C4-2B (cell line): ENCODE measurements at regions not wholly inside any gene's neighbourhood (a gene's known extent, or its start where the extent isn't known, plus 50 kb on each side); places are given as distances from the start of the nearest gene placed in this dataset.

Experiments
- H3K27ac ChIP-seq: fragments of 450-650 bp; 2 replicates; pipeline ENCODE4 v1.5.1; 2017
- CTCF ChIP-seq: fragments of 450-650 bp; conservative IDR thresholded peaks from 2 replicates; pipeline ENCODE4 v1.5.1; 2017; ENCODE audit warnings: mild to moderate bottlenecking
- ZFX ChIP-seq: fragments of 450-650 bp; IDR thresholded peaks from 2 replicates; pipeline ENCODE4 v1.6.1; 2017

- no peak overlapping the region for H3K27ac ChIP-seq
- TF ChIP-seq ZFX = no peak
- no peak for TF ChIP-seq CTCF
Observed at GRCh38 chr5:89228355-89228754, 345.4 kb upstream of the MEF2C start.

- no peak for TF ChIP-seq ZFX
- TF ChIP-seq CTCF = no peak
- no peak overlapping the region for H3K27ac ChIP-seq
Observed at GRCh38 chr5:89218364-89218763, 335.4 kb upstream of the MEF2C start.

- H3K27ac ChIP-seq = no peak overlapping the region
- TF ChIP-seq CTCF = no peak
- TF ChIP-seq ZFX = no peak
Observed at GRCh38 chr5:89216606-89217005, 333.6 kb upstream of the MEF2C start.

- no peak for TF ChIP-seq ZFX
- no peak for TF ChIP-seq CTCF
- H3K27ac ChIP-seq = no peak overlapping the region
Observed at GRCh38 chr5:89213573-89213972, 330.6 kb upstream of the MEF2C start.

- no peak for TF ChIP-seq ZFX
- no peak for TF ChIP-seq CTCF
Observed at GRCh38 chr5:89211836-89212235, 328.9 kb upstream of the MEF2C start.

GRCh38 chr5:89208811-89209210, 325.8 kb upstream of the MEF2C start:
- H3K27ac ChIP-seq = no peak overlapping the region
- TF ChIP-seq CTCF = no peak
- no peak for TF ChIP-seq ZFX

More at GRCh38 chr5:89211836-89212235, 328.9 kb upstream of the MEF2C start:
- H3K27ac ChIP-seq = no peak overlapping the region

- no peak for TF ChIP-seq CTCF
- TF ChIP-seq ZFX = no peak
- no peak overlapping the region for H3K27ac ChIP-seq
Observed at GRCh38 chr5:89208392-89208791, 325.4 kb upstream of the MEF2C start.
